Gastrocnemius medialis (tissue), 4 donors: ENCODE measurements at regions not wholly inside any gene's neighbourhood (a gene's known extent, or its start where the extent isn't known, plus 50 kb on each side); places are given as distances from the start of the nearest gene placed in this dataset.

Experiments used
- POLR2A ChIP-seq, 2 donors: fragments of 450-650 bp; IDR thresholded peaks; one replicate each; pipeline ENCODE4 v1.6.1; 2017; ENCODE audit warnings: antibody characterized with exemption in 2 of 2, mild to moderate bottlenecking in 2 of 2, moderate library complexity in 2 of 2
- TF ChIP-seq, protein P1 (sequence below), 5 experiments: fragments of 450-650 bp in 3 of 5; fragments of 200-600 bp in 2 of 5; sonication (generic) in 2 of 5; IDR thresholded peaks in 4 of 5; conservative IDR thresholded peaks in 1 of 5; 1 replicate in 4 of 5; 2 replicates in 1 of 5; pipeline ENCODE4 v1.5.1; 2016 to 2019; ENCODE audit warnings: antibody characterized with exemption in 5 of 5, mild to moderate bottlenecking in 3 of 5, moderate library complexity in 3 of 5

DNA sequence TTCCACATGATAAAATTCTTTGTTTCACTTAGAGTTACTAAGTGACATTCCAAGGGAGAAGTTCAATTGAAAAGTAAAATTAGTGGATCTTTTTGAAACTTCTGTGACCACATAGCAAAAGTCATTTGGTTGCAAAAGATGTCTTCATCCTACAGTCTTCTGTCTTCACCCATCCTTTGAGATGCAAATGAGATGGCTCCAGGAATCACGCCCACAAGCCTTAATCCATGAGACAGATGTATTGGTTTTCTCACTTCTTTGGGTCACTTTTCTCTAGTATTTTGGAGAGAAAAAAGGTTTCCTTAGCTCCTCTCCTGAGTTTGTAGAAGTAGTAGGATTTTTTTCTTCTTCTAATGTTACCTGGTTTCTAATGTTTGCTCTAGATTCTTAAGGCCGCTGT, 259.5 kb upstream of the SLC10A2 start:
- no peak for TF ChIP-seq POLR2A (IDR thresholded peaks at IDR 0.05)
- TF ChIP-seq, protein P1, sequence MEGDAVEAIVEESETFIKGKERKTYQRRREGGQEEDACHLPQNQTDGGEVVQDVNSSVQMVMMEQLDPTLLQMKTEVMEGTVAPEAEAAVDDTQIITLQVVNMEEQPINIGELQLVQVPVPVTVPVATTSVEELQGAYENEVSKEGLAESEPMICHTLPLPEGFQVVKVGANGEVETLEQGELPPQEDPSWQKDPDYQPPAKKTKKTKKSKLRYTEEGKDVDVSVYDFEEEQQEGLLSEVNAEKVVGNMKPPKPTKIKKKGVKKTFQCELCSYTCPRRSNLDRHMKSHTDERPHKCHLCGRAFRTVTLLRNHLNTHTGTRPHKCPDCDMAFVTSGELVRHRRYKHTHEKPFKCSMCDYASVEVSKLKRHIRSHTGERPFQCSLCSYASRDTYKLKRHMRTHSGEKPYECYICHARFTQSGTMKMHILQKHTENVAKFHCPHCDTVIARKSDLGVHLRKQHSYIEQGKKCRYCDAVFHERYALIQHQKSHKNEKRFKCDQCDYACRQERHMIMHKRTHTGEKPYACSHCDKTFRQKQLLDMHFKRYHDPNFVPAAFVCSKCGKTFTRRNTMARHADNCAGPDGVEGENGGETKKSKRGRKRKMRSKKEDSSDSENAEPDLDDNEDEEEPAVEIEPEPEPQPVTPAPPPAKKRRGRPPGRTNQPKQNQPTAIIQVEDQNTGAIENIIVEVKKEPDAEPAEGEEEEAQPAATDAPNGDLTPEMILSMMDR (IDR thresholded peaks at IDR 0.05 in 4 of 5, conservative IDR thresholded peaks at IDR 0.05 in 1 of 5), result no peak
